ENCODE measurements at regions not wholly inside any gene's neighbourhood (a gene's known extent, or its start where the extent isn't known, plus 50 kb on each side); places are given as distances from the start of the nearest gene placed in this dataset.

DNA sequence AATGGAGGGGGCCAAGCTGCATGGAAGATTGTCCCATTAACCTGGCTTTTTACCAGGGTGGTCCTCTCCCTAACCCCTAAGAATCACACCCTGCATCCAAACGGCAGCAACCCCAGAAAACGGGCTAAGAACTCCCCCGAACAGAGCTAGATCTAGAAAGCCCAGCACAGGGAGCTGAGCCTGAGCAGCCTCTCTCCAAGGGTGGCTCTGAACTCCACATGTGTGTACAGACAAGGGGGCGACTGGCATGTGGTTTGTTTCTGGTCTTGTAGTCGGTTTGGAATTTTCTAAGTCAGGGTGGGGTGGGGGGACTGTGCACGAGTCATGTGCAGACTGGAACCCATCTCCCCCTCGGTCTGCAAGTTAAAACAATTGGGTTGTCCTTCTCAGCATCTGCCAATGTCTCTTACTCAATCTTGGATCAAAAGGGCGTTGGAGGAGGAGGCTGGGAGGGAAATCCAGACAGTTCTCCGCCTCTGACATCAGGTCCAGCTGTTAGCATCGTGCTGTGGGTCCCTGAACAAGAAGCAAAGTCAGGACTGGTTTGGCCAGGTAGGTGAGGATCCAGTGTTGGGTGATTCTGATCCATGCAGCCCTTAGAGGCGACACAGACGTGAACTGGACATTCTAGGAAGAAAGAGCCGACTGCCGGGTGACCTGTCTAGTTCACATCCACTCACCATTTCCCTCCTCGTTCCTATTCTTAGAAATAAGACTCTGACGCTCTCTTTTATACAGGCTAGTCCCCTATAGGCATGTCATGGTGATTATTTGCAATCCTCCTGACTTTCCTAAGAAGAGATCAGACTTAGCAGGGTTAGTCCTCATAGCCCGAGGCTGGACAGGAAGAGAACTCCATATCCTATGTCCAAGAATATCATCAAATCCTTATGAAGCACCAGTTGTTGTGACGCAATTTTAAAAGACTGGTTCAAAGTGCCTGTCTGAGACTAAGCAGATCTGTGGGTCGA, 381.8 kb downstream of the SOX9 start:
- Histone ChIP-seq H3K9me3 (ENCODE audit: control insufficient read depth, insufficient read depth, low read length) (no peaks in the 10 kb centered on the region), H3K4me3 (ENCODE audit: low read length) (no peak overlapping the region), H3K27me3 (ENCODE audit: control insufficient read depth, insufficient read depth, low read length) (no peaks in the 10 kb centered on the region), H3K36me3 (ENCODE audit: control insufficient read depth, insufficient read depth, low read length) (no peaks in the 10 kb centered on the region), H3K4me1 (ENCODE audit: control insufficient read depth, insufficient read depth, low read length) (0 out of 2 replicates have a peak, but pooled peaks cover 7% of the 10 kb centered on the region), H3K27ac (ENCODE audit: low read length) (no peak overlapping the region)
- whole genome bisulfite sequencing (ENCODE audit: insufficient coverage, insufficient read length) = no CpG with 5 or more reads among the region's 19 CpGs
- no peak for DNase-seq (ENCODE audit: low read depth, low spot score)

DNA sequence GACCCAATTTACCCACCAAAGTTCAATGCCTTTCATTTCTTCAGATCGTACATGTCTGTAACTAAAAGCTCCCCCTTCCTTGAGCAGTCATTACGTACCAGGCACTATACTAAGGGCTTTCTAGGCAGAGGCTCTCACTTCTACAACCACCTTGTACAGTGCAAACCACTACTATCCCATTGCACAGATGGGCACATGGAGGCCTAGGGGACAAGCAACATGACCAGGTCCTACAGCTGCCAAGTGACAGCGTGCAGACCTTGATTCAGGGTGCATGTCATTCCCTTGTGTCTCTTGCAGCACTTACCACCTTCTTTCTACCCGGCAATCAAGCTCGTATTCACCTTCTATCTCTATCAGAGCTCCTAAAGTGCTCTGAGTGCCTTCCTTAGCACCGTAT, 382.7 kb downstream of the SOX9 start:
- Histone ChIP-seq H3K9me3 (ENCODE audit: control insufficient read depth, insufficient read depth, low read length) (no peaks in the 10 kb centered on the region), H3K36me3 (ENCODE audit: control insufficient read depth, insufficient read depth, low read length) (no peaks in the 10 kb centered on the region), H3K27ac (ENCODE audit: low read length) (no peak overlapping the region), H3K4me1 (ENCODE audit: control insufficient read depth, insufficient read depth, low read length) (0 out of 2 replicates have a peak, but pooled peaks cover 8% of the 10 kb centered on the region), H3K27me3 (ENCODE audit: control insufficient read depth, insufficient read depth, low read length) (no peaks in the 10 kb centered on the region), H3K4me3 (ENCODE audit: low read length) (no peak overlapping the region)
- WGBS (ENCODE audit: insufficient coverage, insufficient read length) = no CpG with 5 or more reads among the region's 6 CpGs
- DNase-seq (ENCODE audit: low read depth, low spot score) = no peak

DNA sequence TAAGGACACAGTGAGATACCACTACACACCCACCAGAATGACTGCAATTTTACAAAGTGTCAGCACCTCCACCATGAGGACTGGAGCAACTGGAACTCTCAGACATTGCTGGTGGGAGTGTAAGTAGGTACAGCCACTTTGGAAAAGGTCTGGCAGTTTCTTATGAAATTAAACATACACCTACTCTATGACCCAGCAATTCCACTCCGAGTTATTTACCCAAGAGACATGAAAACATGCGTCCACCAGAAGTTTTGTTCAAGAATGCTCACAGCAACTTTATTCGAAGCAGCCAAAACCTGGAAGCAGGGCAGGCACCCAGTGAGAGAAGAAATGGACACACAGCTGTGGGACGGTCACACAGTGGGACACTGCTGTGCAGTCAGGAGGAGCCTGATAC, 384.0 kb downstream of the SOX9 start:
- Histone ChIP-seq H3K27ac (ENCODE audit: low read length) (no peak overlapping the region), H3K27me3 (ENCODE audit: control insufficient read depth, insufficient read depth, low read length) (no peaks in the 10 kb centered on the region), H3K4me3 (ENCODE audit: low read length) (no peak overlapping the region), H3K36me3 (ENCODE audit: control insufficient read depth, insufficient read depth, low read length) (no peaks in the 10 kb centered on the region), H3K4me1 (ENCODE audit: control insufficient read depth, insufficient read depth, low read length) (0 out of 2 replicates have a peak, but pooled peaks cover 8% of the 10 kb centered on the region), H3K9me3 (ENCODE audit: control insufficient read depth, insufficient read depth, low read length) (no peaks in the 10 kb centered on the region)
- no CpG with 5 or more reads among the region's 4 CpGs for WGBS (ENCODE audit: insufficient coverage, insufficient read length)
- DNase-seq (ENCODE audit: low read depth, low spot score) = no peak

DNA sequence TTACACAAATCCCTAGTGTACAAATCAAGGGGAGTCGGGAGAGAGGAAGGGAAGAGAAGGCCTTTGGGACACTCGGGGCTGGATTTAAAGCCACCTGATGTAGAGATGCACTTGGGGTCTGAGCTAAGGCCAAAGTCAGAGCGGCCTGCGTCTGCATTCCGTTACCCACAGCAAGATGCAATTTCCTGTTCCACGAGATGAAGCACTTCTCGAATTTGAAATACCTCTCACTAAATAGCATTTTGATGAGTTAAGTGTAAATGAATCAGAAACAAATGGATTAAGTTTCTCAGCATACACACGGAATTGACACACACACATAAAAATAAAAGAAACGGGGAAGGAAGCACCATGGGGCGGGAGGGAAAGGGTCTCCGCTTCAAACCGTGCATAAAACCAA, 386.0 kb downstream of the SOX9 start:
- Histone ChIP-seq H3K4me3 (ENCODE audit: low read length) (no peak overlapping the region), H3K27me3 (ENCODE audit: control insufficient read depth, insufficient read depth, low read length) (no peaks in the 10 kb centered on the region), H3K27ac (ENCODE audit: low read length) (no peak overlapping the region), H3K36me3 (ENCODE audit: control insufficient read depth, insufficient read depth, low read length) (no peaks in the 10 kb centered on the region), H3K9me3 (ENCODE audit: control insufficient read depth, insufficient read depth, low read length) (no peaks in the 10 kb centered on the region), H3K4me1 (ENCODE audit: control insufficient read depth, insufficient read depth, low read length) (0 out of 2 replicates have a peak, but pooled peaks cover 3% of the 10 kb centered on the region)
- no peak for DNase-seq (ENCODE audit: low read depth, low spot score)
- WGBS (ENCODE audit: insufficient coverage, insufficient read length) = no CpG with 5 or more reads among the region's 12 CpGs

- 0 out of 2 replicates have a peak, but pooled peaks cover 3% of the 10 kb centered on the region for H3K4me1 ChIP-seq (ENCODE audit: control insufficient read depth, insufficient read depth, low read length)
- H3K27ac ChIP-seq (ENCODE audit: low read length) = no peak overlapping the region
- no CpG with 5 or more reads among the region's 7 CpGs for WGBS (ENCODE audit: insufficient coverage, insufficient read length)
- no peaks in the 10 kb centered on the region for H3K36me3 ChIP-seq (ENCODE audit: control insufficient read depth, insufficient read depth, low read length)
- no peaks in the 10 kb centered on the region for H3K9me3 ChIP-seq (ENCODE audit: control insufficient read depth, insufficient read depth, low read length)
- no peaks in the 10 kb centered on the region for H3K27me3 ChIP-seq (ENCODE audit: control insufficient read depth, insufficient read depth, low read length)
- no peak for DNase-seq (ENCODE audit: low read depth, low spot score)
- no peak overlapping the region for H3K4me3 ChIP-seq (ENCODE audit: low read length)
These were observed 386.6 kb downstream of the SOX9 start for GRCh38 chr17:72507370-72507769.

DNA sequence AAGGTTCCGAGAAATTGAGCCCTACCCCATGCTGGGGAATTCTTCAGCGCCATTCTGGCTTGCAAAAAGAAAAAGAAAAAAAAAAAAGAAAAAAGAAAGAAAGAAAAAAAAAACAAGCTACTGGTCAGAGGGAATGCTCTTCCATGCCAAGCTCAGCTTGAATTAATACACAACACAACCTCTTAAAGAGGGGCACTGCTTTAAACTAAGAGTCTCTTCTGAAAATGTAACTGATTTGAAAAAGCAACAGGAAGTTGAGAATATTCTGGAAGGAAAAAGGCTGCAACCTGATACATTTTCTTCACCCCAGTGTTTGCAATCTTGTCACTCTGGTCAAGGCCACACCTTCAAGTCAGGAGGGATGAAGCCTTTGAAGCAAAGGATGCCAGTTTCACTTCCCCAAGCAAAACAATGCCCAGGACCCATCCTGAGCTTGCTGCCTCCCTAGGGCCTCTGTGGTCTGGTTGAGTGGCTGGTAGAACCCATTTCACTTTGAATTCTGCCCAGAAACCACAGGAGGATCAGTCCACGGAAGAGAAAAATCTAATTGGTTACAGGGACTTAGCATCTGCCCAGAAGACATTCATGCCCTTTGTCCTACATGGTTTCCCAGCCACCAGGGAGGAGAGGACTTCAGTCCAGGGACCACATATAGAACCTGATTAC, 389.7 kb downstream of the SOX9 start:
- no peak overlapping the region for H3K27ac ChIP-seq (ENCODE audit: low read length)
- H3K4me1 ChIP-seq (ENCODE audit: control insufficient read depth, insufficient read depth, low read length) = peaks cover 6% of the 10 kb centered on the region
- H3K27me3 ChIP-seq (ENCODE audit: control insufficient read depth, insufficient read depth, low read length) = no peaks in the 10 kb centered on the region
- no peak overlapping the region for H3K4me3 ChIP-seq (ENCODE audit: low read length)
- no peaks in the 10 kb centered on the region for H3K9me3 ChIP-seq (ENCODE audit: control insufficient read depth, insufficient read depth, low read length)
- no peaks in the 10 kb centered on the region for H3K36me3 ChIP-seq (ENCODE audit: control insufficient read depth, insufficient read depth, low read length)
- DNase-seq (ENCODE audit: low read depth, low spot score) = no peak
- no CpG with 5 or more reads among the region's 3 CpGs for WGBS (ENCODE audit: insufficient coverage, insufficient read length)

DNA sequence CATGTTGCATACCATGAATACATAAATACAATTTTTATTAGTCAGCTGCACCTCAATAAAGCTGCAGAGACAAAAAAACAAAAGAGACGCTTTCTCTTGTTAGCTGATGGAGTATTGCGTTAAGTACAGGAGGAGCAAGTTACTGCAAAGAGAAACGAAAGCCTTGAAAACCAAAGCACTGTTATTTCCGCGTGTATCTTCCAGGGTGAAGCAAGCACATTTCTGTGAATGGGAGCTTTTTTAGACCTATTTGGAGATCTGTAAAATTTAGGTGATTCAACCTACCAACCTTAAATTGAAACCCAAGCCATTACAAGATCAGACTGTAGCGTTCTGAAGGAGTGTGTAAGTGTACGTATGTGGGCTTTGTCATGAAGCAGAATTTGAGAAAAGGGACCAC, 390.4 kb downstream of the SOX9 start:
- no peaks in the 10 kb centered on the region for H3K9me3 ChIP-seq (ENCODE audit: control insufficient read depth, insufficient read depth, low read length)
- DNase-seq (ENCODE audit: low read depth, low spot score) = no peak
- H3K27me3 ChIP-seq (ENCODE audit: control insufficient read depth, insufficient read depth, low read length) = no peaks in the 10 kb centered on the region
- H3K36me3 ChIP-seq (ENCODE audit: control insufficient read depth, insufficient read depth, low read length) = no peaks in the 10 kb centered on the region
- H3K4me1 ChIP-seq (ENCODE audit: control insufficient read depth, insufficient read depth, low read length) = peaks cover 6% of the 10 kb centered on the region
- no peak overlapping the region for H3K27ac ChIP-seq (ENCODE audit: low read length)
- H3K4me3 ChIP-seq (ENCODE audit: low read length) = no peak overlapping the region
- WGBS (ENCODE audit: insufficient coverage, insufficient read length) = no CpG with 5 or more reads among the region's 7 CpGs

DNA sequence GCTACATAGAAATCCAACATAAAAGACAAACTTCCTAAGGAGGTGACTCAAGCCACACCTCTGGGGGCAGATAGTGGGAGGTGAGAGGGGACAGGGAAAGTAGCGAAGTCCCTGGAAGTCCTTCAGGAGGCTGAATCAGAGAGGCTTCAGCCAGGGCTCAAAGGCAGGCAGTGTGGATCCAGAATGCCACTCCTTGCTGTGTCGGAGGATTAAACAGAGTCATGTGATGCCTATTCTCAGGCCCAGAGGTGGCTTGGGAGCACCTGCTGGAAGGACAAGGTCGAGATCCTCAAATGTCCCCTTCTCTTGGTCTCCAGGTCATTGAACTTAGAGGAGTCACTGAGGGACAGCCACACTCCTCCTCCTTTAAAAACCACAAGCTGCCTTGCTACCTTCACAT, 391.1 kb downstream of the SOX9 start:
- no peak for DNase-seq (ENCODE audit: low read depth, low spot score)
- Histone ChIP-seq H3K4me3 (ENCODE audit: low read length) (no peak overlapping the region), H3K36me3 (ENCODE audit: control insufficient read depth, insufficient read depth, low read length) (no peaks in the 10 kb centered on the region), H3K9me3 (ENCODE audit: control insufficient read depth, insufficient read depth, low read length) (no peaks in the 10 kb centered on the region), H3K4me1 (ENCODE audit: control insufficient read depth, insufficient read depth, low read length) (peaks cover 9% of the 10 kb centered on the region), H3K27ac (ENCODE audit: low read length) (no peak overlapping the region), H3K27me3 (ENCODE audit: control insufficient read depth, insufficient read depth, low read length) (no peaks in the 10 kb centered on the region)
- WGBS (ENCODE audit: insufficient coverage, insufficient read length) = no CpG with 5 or more reads among the region's 3 CpGs

DNA sequence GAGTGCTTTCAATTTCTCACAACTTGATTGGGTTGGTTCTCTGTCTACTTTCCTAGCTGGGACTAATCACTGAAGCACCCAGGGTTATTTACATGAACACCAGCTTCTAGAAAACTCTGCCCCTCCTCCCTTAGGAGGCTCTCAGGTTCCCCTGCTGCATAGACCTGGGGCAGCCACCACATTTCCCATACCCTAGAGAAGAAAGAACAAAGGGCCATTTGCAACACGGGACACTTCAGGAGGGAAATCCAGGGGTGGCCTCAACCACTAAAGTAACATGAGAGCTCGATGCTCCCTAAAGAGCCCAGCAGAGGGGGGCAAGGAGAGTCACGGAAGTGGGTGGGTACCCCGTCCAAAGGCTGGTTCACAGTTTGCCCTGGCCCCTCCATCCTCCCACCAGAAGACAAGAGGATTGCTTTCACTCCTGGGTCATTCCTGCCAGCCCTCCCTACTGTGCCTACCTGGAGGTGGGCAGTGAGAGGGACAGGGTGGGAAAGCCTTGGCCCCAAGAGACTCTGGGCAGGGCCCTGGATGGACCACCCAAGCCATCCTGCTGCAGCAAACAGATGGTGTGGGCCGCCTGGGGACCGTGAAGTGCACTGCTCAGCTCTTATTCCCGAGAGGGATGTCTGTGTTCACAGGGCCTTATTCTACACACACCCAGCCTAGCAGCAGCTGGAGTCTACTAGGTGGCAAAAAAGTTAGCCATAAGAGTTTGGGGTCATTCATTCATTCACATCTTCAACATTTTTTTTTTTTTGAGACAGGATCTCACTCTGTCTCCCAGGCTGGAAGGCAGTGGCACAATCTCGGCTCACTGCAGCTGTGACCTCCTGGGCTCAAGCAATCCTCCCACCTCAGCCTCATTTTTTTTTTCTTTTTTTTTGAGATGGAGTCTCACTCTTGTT, 392.1 kb downstream of the SOX9 start:
- no peak overlapping the region for H3K27ac ChIP-seq (ENCODE audit: low read length)
- no peaks in the 10 kb centered on the region for H3K9me3 ChIP-seq (ENCODE audit: control insufficient read depth, insufficient read depth, low read length)
- no CpG with 5 or more reads among the region's 8 CpGs for WGBS (ENCODE audit: insufficient coverage, insufficient read length)
- no peak overlapping the region for H3K4me3 ChIP-seq (ENCODE audit: low read length)
- no peaks in the 10 kb centered on the region for H3K27me3 ChIP-seq (ENCODE audit: control insufficient read depth, insufficient read depth, low read length)
- H3K36me3 ChIP-seq (ENCODE audit: control insufficient read depth, insufficient read depth, low read length) = no peaks in the 10 kb centered on the region
- peaks cover 7% of the 10 kb centered on the region for H3K4me1 ChIP-seq (ENCODE audit: control insufficient read depth, insufficient read depth, low read length)
- DNase-seq (ENCODE audit: low read depth, low spot score) = no peak

DNA sequence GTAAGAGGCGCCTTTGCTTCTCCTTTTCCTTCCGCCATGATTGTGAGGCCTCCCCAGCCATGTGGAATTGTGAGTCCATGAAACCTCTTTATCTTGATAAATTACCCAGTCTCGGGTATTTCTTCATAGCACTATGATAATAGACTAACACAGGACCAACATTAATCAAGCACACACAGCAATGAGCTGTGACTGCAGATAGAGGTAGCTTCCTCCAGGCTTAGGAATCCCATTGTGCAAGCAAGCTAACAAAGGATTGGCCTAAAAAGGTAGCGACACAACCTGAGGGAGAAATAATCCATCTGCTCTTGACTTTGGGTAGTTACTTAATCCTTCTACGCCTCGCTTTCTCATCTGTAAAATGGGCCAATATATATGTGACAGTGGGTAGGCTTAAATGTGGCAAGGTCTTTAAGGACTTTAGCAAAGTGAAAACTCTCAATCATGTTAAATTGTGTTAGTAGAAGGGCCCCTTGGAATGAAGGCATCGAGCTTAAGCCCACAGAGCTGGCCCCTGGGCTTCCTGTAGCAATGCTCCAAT, 393.6 kb downstream of the SOX9 start:
- no peaks in the 10 kb centered on the region for H3K27me3 ChIP-seq (ENCODE audit: control insufficient read depth, insufficient read depth, low read length)
- no peaks in the 10 kb centered on the region for H3K36me3 ChIP-seq (ENCODE audit: control insufficient read depth, insufficient read depth, low read length)
- H3K4me1 ChIP-seq (ENCODE audit: control insufficient read depth, insufficient read depth, low read length) = peaks cover 10% of the 10 kb centered on the region
- no CpG with 5 or more reads among the region's 7 CpGs for WGBS (ENCODE audit: insufficient coverage, insufficient read length)
- H3K4me3 ChIP-seq (ENCODE audit: low read length) = no peak overlapping the region
- H3K9me3 ChIP-seq (ENCODE audit: control insufficient read depth, insufficient read depth, low read length) = no peaks in the 10 kb centered on the region
- no peak for DNase-seq (ENCODE audit: low read depth, low spot score)
- H3K27ac ChIP-seq (ENCODE audit: low read length) = no peak overlapping the region

Measured in iPS DF 6.9 (cell line).